ENCODE measurements at regions not wholly inside any gene's neighbourhood (a gene's known extent, or its start where the extent isn't known, plus 50 kb on each side); places are given as distances from the start of the nearest gene placed in this dataset.

DNA sequence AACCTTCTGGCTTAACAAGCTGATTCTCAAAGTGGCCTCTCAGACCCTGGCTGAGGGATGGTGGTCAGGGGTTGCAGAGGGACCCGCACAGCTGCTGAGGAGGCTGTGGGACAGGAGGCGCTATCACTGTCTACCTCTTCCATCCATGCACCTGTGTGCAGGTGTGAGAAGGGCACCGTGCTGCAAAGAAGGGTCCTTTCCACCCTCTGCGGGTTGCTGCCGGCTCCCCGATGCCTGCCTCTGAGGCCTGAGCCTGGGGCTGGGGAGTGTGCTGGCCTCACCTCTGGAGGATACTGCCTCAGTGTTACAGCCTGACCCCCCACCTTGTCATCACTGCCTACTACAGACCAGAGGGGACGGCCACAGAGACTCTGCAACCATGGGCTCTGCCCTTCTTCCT lies 66.1 kb upstream of the B3GAT1 start:
- Histone ChIP-seq H3K9me3 (ENCODE audit: control insufficient read depth in 1 of 2, low read length in 2 of 2) (no peaks in the 10 kb centered on the region), H3K4me1 (ENCODE audit: control insufficient read depth in 1 of 2, insufficient read depth in 2 of 2, low read length in 2 of 2) (no peaks in the 10 kb centered on the region), H3K36me3 (ENCODE audit: control insufficient read depth in 1 of 2, insufficient read depth in 2 of 2, low read length in 2 of 2) (no peaks in the 10 kb centered on the region), H3K4me3 (ENCODE audit: low read depth in 1 of 2, low read length in 2 of 2) (no peak overlapping the region), H3K27me3 (ENCODE audit: low read depth, low read length) (peaks cover 7% of the 10 kb centered on the region), H3K27ac (ENCODE audit: low read length) (no peak overlapping the region)

DNA sequence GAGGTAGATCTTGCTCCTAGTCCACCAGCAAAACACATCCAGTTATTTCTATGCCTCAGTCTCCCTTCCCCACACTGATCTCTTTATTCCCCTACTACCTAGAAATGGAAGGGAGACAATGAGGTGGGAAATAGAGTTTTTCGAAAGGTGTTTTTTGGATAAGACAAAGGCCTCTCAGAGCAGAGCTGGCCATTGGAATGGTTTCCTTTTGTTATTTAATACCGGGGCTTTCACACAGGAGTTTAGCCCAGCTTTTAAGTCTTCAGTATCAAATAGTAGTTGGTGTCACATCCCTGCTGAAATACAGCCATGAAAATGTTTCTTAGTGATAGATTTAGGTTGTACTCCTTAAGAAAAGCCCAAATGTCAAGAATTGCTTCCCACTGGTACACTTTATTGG lies 65.4 kb upstream of the B3GAT1 start:
- Histone ChIP-seq H3K27ac (ENCODE audit: low read length) (no peak overlapping the region), H3K4me3 (ENCODE audit: low read depth in 1 of 2, low read length in 2 of 2) (no peak overlapping the region), H3K27me3 (ENCODE audit: low read depth, low read length) (peaks cover 7% of the 10 kb centered on the region), H3K4me1 (ENCODE audit: control insufficient read depth in 1 of 2, insufficient read depth in 2 of 2, low read length in 2 of 2) (no peaks in the 10 kb centered on the region), H3K9me3 (ENCODE audit: control insufficient read depth in 1 of 2, low read length in 2 of 2) (no peaks in the 10 kb centered on the region), H3K36me3 (ENCODE audit: control insufficient read depth in 1 of 2, insufficient read depth in 2 of 2, low read length in 2 of 2) (no peaks in the 10 kb centered on the region)

DNA sequence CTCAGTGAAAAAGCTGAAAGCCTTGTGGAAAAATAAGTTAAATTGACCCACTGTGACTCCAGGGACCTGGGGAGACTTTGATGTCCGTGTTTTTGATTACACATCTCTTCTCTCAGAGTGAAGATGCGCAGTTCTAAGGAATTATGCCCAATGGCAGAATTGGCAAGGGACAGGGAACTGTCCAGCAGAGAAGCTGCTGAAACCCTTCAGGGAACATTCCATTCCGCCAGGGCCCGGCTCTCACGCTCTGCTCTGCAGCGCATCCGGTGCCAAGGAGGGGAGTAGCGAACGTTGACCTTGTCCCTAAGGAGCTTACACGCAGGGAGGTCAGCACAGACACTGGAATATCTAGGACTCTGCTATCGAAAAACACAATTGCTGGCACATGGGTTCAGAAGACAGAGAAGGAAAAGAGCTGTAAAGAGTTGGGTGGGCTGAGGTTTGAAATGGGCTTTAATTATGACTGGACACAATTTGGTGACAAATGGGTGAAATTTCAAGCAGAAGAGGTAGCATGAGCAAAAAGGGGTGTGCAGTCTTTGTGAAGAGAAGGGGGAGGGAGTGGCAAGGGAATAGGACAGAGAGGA lies 64.5 kb upstream of the B3GAT1 start:
- Histone ChIP-seq H3K4me1 (ENCODE audit: control insufficient read depth in 1 of 2, insufficient read depth in 2 of 2, low read length in 2 of 2) (no peaks in the 10 kb centered on the region), H3K27me3 (ENCODE audit: low read depth, low read length) (peaks cover 7% of the 10 kb centered on the region), H3K27ac (ENCODE audit: low read length) (no peak overlapping the region), H3K36me3 (ENCODE audit: control insufficient read depth in 1 of 2, insufficient read depth in 2 of 2, low read length in 2 of 2) (no peaks in the 10 kb centered on the region), H3K9me3 (ENCODE audit: control insufficient read depth in 1 of 2, low read length in 2 of 2) (no peaks in the 10 kb centered on the region), H3K4me3 (ENCODE audit: low read depth in 1 of 2, low read length in 2 of 2) (no peak overlapping the region)

DNA sequence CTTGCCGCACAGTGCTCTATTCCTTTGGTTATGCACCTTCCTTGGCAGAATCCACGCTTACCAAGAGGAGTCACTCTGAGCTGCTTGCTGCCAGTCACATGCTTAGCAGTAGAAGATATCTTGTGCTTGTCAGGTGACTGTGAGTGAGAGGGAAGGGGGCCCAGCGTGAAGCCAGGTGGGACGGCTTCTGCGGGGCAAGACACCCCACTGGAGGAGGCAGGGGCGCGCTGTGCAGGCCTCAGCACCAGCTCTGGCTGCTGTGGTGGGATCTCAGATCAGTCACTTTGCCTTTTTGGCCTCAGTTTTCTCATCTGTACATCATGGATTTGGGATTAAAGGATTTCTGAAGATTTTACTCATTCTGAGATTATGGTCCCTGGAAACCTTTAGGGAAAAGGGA lies 63.9 kb upstream of the B3GAT1 start:
- no peaks in the 10 kb centered on the region for H3K36me3 ChIP-seq (ENCODE audit: control insufficient read depth in 1 of 2, insufficient read depth in 2 of 2, low read length in 2 of 2)
- H3K27me3 ChIP-seq (ENCODE audit: low read depth, low read length) = peaks cover 7% of the 10 kb centered on the region
- no peaks in the 10 kb centered on the region for H3K4me1 ChIP-seq (ENCODE audit: control insufficient read depth in 1 of 2, insufficient read depth in 2 of 2, low read length in 2 of 2)
- no peak overlapping the region for H3K4me3 ChIP-seq (ENCODE audit: low read depth in 1 of 2, low read length in 2 of 2)
- no peaks in the 10 kb centered on the region for H3K9me3 ChIP-seq (ENCODE audit: control insufficient read depth in 1 of 2, low read length in 2 of 2)
- no peak overlapping the region for H3K27ac ChIP-seq (ENCODE audit: low read length)

DNA sequence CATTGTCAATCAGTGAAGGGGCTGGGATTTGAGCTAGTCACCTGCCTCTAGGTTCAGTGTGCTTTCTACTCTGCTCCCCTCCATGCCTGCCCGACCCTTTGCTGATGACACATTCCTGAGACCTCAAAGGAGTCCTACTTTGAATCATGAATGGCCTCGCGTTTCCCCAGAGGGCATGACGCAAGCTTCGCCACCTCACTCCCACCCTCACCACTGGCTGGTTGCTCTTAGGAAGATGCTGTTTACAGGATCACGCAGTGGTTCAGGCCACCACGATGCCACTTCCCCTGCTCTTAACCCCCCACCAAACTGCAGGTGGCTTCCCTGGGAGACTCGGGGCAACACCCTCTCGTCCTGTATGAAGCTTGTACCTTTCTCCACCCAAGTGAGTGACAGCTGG lies 62.9 kb upstream of the B3GAT1 start:
- Histone ChIP-seq H3K4me3 (ENCODE audit: low read depth in 1 of 2, low read length in 2 of 2) (no peak overlapping the region), H3K4me1 (ENCODE audit: control insufficient read depth in 1 of 2, insufficient read depth in 2 of 2, low read length in 2 of 2) (no peaks in the 10 kb centered on the region), H3K27me3 (ENCODE audit: low read depth, low read length) (peaks cover 7% of the 10 kb centered on the region), H3K36me3 (ENCODE audit: control insufficient read depth in 1 of 2, insufficient read depth in 2 of 2, low read length in 2 of 2) (no peaks in the 10 kb centered on the region), H3K27ac (ENCODE audit: low read length) (no peak overlapping the region), H3K9me3 (ENCODE audit: control insufficient read depth in 1 of 2, low read length in 2 of 2) (no peaks in the 10 kb centered on the region)

DNA sequence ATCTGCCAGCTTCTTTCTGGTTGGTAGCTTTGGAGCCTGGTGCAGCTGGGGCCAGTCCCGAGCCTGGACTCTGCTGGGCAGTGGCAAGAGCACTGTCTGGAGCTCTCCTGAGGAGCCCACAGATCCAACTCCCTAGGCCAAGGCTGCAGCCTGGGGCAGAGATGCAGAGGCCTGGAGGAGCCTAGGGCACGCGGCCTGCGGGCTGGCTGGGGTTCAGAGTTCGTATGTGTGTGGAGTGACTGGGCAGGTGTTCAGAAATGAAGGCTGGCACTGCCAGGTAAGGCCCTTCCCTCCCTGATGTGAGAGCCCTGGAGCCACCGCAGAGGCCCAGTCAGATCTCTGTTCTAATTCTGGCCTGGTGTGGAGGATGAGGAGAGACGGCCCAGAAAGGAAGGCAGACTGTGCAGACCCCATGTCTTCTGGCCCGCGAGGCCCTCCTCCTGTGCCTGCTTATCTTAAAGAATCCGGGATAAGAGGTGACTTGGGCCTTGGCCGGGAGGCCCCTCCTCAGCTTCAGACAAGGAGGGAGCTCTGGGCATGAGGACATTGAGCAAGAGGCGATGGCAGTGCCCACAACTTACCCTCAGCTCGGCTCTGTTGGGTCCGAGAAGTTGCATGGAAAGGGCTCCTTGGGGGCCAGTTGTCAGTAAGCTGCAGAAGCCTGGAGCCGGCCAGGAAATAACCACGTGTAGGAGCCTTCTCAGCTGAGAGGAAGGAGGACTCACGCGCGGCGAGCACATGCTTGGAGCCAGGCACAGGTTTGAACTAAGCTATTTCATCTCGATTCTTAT lies 62.2 kb upstream of the B3GAT1 start:
- H3K27ac ChIP-seq (ENCODE audit: low read length) = no peak overlapping the region
- H3K4me3 ChIP-seq (ENCODE audit: low read depth in 1 of 2, low read length in 2 of 2) = no peak overlapping the region
- no peaks in the 10 kb centered on the region for H3K4me1 ChIP-seq (ENCODE audit: control insufficient read depth in 1 of 2, insufficient read depth in 2 of 2, low read length in 2 of 2)
- peaks cover 7% of the 10 kb centered on the region for H3K27me3 ChIP-seq (ENCODE audit: low read depth, low read length)
- H3K36me3 ChIP-seq (ENCODE audit: control insufficient read depth in 1 of 2, insufficient read depth in 2 of 2, low read length in 2 of 2) = no peaks in the 10 kb centered on the region
- H3K9me3 ChIP-seq (ENCODE audit: control insufficient read depth in 1 of 2, low read length in 2 of 2) = no peaks in the 10 kb centered on the region

DNA sequence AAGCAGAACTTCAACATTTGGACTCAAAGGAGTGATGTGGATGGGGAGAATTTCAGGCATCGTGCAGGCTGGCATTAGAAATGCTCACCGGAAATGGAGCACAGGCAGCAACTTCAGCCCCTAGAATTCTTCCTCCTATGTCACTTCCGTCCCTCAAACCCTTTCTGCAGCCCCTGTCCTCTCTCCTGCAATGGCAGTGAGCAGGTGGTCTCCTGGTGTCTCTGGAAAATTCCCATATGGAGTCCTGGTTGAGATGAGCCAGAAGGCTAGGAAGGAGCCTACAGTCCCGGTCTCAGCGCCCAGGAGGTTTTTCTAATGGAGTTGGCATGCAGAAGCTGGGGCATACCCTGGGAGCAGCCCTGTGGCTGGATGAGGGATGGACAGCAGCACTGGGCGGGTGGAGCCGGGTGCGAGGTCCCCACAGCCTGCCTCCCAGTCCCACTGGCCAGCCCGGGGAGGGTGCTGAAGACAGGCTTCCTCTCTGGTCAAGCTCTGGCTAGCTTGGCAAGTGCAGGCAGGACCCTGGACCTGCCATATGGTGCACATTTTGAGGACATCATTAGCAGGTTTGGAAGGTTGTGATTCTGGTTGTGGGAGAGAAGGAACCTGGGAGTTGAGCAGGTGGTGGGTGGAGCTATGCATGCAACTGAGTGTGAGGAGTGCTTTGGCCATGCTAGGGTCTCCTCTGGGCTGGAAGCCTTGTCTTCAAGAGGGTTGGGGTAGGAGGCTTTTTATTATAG lies 59.8 kb upstream of the B3GAT1 start:
- Histone ChIP-seq H3K4me1 (ENCODE audit: control insufficient read depth in 1 of 2, insufficient read depth in 2 of 2, low read length in 2 of 2) (no peaks in the 10 kb centered on the region), H3K27ac (ENCODE audit: low read length) (no peak overlapping the region), H3K27me3 (ENCODE audit: low read depth, low read length) (peaks cover 7% of the 10 kb centered on the region), H3K9me3 (ENCODE audit: control insufficient read depth in 1 of 2, low read length in 2 of 2) (no peaks in the 10 kb centered on the region), H3K36me3 (ENCODE audit: control insufficient read depth in 1 of 2, insufficient read depth in 2 of 2, low read length in 2 of 2) (no peaks in the 10 kb centered on the region), H3K4me3 (ENCODE audit: low read depth in 1 of 2, low read length in 2 of 2) (no peak overlapping the region)

DNA sequence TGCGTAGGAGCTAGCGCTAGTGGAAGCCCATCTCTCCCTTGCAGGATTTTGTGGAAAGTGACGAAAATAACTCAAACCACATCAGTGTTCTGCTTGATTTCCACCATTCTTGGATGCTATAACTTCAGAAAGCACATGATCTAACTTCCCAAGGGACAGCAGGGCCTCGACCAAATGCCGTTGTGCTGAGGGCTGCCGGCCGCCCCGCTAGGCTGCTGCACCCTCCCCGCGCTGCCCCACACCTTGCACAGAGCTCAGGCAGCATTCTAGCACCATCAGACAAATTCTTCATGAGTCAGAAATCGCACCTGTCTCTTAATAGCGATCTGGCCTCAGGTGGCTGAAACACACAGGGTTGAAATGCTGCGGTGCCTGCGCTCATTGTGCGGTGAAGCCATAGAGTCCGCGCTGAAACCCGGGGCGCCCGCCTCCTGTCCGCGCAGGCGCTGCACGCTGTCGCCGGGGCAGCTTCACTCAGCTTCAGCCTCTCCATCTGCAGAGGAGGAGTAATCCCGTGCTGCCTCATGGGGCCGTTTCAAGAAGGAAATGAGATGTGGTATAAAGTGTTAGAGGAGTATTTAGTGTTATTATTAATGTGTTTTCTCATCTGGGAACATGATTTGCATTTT lies 59.2 kb upstream of the B3GAT1 start:
- Histone ChIP-seq H3K9me3 (ENCODE audit: control insufficient read depth in 1 of 2, low read length in 2 of 2) (no peaks in the 10 kb centered on the region), H3K36me3 (ENCODE audit: control insufficient read depth in 1 of 2, insufficient read depth in 2 of 2, low read length in 2 of 2) (no peaks in the 10 kb centered on the region), H3K27me3 (ENCODE audit: low read depth, low read length) (peaks cover 7% of the 10 kb centered on the region), H3K27ac (ENCODE audit: low read length) (no peak overlapping the region), H3K4me1 (ENCODE audit: control insufficient read depth in 1 of 2, insufficient read depth in 2 of 2, low read length in 2 of 2) (no peaks in the 10 kb centered on the region), H3K4me3 (ENCODE audit: low read depth in 1 of 2, low read length in 2 of 2) (no peak overlapping the region)

DNA sequence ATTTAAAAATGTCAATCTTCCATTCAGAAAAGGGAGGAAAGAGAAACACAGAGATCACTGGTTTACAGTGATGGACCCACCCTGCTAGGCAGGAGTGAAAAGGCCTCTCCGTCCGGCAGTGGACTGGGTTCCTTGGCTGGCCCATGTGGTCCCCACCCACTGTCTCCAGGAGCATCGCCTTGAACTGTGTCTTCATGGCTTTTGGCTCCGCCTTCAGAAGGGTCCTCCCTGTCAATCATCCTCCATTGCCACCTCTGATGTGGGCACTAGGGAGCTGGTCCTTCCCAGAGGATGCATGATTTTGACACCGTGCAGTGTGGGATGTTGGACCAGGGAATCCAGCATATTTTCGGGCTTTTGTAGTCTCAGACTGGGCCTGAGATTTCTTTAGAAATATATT lies 58.2 kb upstream of the B3GAT1 start:
- no peak overlapping the region for H3K27ac ChIP-seq (ENCODE audit: low read length)
- peaks cover 4% of the 10 kb centered on the region for H3K27me3 ChIP-seq (ENCODE audit: low read depth, low read length)
- H3K4me3 ChIP-seq (ENCODE audit: low read depth in 1 of 2, low read length in 2 of 2) = no peak overlapping the region
- no peaks in the 10 kb centered on the region for H3K36me3 ChIP-seq (ENCODE audit: control insufficient read depth in 1 of 2, insufficient read depth in 2 of 2, low read length in 2 of 2)
- H3K9me3 ChIP-seq (ENCODE audit: control insufficient read depth in 1 of 2, low read length in 2 of 2) = no peaks in the 10 kb centered on the region
- no peaks in the 10 kb centered on the region for H3K4me1 ChIP-seq (ENCODE audit: control insufficient read depth in 1 of 2, insufficient read depth in 2 of 2, low read length in 2 of 2)

DNA sequence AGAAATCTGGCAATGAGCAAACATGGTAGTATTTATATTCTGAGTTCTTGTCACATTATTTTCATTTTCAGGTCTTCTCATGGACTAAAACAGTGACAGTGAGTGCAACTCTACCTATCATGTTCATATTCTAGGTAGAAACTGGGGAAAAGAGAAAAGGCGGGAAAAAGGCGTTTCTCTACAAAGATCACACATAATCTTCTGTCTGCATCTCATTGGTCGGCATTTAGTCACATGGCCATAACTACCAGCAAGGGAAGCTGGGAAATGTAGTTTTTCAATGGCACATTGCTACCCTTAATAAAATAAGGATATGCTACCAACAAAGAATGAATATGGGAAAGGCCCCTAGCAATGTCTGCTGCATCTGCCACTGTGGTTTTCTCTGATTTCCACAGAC lies 57.6 kb upstream of the B3GAT1 start:
- Histone ChIP-seq H3K9me3 (ENCODE audit: control insufficient read depth in 1 of 2, low read length in 2 of 2) (no peaks in the 10 kb centered on the region), H3K36me3 (ENCODE audit: control insufficient read depth in 1 of 2, insufficient read depth in 2 of 2, low read length in 2 of 2) (no peaks in the 10 kb centered on the region), H3K27ac (ENCODE audit: low read length) (no peak overlapping the region), H3K4me3 (ENCODE audit: low read depth in 1 of 2, low read length in 2 of 2) (no peak overlapping the region), H3K27me3 (ENCODE audit: low read depth, low read length) (no peaks in the 10 kb centered on the region), H3K4me1 (ENCODE audit: control insufficient read depth in 1 of 2, insufficient read depth in 2 of 2, low read length in 2 of 2) (no peaks in the 10 kb centered on the region)

DNA sequence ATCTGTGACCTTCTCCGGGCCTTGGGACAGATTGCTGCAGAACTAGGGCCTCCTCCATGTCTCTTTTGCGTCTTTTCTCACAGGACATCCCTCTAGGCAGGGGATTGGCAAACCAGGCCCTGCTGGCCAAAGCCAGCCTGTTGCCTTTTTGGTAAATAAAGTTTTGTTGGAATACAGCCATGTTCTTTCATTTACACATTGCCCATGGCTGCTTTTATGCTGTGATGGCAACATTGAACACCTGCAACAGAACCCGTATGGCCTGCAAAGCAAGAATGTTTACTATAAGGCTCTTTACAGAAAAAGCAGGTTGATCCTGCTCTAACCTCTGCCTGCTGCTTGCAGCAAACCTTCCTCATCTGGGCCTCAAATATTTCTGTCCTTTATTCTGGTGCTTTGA lies 56.8 kb upstream of the B3GAT1 start:
- Histone ChIP-seq H3K27ac (ENCODE audit: low read length) (no peak overlapping the region), H3K27me3 (ENCODE audit: low read depth, low read length) (no peaks in the 10 kb centered on the region), H3K9me3 (ENCODE audit: control insufficient read depth in 1 of 2, low read length in 2 of 2) (no peaks in the 10 kb centered on the region), H3K36me3 (ENCODE audit: control insufficient read depth in 1 of 2, insufficient read depth in 2 of 2, low read length in 2 of 2) (no peaks in the 10 kb centered on the region), H3K4me3 (ENCODE audit: low read depth in 1 of 2, low read length in 2 of 2) (no peak overlapping the region), H3K4me1 (ENCODE audit: control insufficient read depth in 1 of 2, insufficient read depth in 2 of 2, low read length in 2 of 2) (no peaks in the 10 kb centered on the region)
